Activated T-cell treated with anti-CD3 and anti-CD28 coated beads for 4 hours (primary cell): ENCODE measurements at regions not wholly inside any gene's neighbourhood (a gene's known extent, or its start where the extent isn't known, plus 50 kb on each side); places are given as distances from the start of the nearest gene placed in this dataset.

Experiments
- DNase-seq: peaks from one replicate; pipeline ENCODE4 v3.0.0-alpha.2; 2020

DNA sequence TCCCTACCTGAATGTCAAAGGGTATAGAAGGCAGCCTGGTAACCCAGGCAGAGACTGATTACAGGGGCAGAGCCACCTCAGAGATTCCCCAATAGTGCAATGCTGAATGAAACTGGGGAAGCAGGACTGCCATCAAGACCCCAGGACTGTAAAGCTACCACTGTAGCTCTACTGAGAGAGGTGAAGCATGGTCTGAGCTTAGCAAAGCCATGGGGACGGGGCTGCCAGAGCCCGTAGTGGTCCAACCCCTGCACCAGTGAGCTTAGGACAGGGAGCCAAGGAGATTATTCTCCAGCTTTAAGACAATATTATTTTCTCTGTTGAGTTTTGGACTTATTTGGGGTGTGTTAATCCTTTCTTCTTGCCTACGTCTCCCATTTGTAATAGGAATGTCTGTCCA lies 679.3 kb upstream of the GRAMD2B start:
- no peak for DNase-seq

DNA sequence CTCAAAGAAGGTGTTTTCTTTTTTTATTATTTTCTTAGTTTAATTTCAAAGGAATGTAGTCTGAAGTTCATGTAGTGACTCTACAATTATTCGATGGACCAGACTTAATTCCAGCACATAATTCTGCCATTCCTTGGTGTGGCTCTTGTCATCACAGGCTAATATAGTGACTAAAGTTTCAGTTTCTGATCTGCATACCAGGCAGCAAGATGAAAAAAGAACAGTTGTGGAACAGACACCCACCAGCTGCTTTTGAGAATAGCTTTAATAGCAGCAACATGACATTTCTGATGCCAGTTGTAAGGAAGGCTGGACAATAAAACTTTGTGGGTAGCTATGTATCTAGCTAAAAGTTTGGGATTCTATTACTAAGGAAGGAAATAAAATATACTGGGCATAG lies 676.3 kb upstream of the GRAMD2B start:
- DNase-seq, result no peak

DNA sequence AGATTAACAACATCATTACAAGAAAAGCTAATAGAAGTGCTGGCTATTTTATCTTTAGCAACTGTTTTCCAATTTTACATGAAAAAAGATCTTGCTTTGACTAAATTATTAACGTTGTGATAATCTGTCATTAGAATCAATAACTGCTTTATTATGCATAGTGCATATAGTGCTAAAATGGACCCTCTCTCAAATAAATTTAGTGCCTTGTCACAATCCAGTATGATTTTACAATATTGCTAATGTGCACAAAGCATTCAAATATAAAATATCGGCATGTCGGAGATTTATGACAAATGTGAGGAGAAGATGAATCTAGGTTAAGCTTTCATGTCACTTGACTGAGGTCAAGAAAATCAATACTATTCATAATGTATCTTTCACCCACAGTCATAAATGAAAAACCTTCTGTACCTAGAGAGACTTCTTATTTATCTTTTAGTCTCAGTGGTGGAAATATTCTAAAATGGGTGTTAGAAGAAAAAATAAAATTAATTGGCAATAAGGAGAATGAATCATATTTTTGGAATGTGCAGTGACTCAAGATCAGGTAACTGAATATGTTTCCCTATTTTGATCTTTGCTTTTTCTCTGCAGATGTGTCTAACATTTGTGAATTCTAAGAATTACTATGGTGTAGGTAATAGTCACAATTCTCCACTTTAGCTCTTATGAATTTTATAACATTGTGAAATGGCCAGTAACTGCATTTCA lies 672.9 kb upstream of the GRAMD2B start:
- DNase-seq, result no peak

DNA sequence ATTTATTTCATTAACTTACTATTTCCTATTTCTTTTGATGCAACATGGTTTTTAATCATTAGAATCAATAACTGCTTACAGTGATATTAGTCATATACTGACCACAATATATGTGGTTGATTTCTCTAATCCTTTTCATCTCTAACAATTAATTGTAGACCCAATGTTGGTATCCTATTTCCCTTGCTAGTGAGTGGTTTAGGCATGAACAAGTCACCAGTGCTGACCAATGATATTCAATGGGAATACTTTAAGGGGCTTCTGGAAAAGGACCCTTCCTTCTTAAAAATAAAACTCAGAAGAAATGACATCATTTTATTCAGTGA lies 672.4 kb upstream of the GRAMD2B start:
- no peak for DNase-seq

DNA sequence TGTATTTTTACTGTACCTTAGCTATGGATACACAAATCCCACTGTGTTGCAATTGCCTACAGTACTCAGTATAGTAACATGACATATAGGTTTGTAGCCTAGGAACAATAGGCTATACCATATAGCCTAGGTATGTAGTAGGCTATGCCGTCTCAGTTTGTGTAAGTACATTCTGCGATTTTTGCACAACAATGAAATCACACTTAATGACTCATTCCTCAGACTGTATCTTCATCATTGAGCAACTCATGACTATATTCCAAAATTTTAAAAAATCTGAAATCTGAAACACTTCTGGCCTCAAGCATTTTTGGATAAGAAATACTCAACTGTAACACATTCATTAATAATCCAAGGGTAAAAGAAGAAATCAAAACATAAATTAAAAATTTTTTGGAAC lies 666.8 kb upstream of the GRAMD2B start:
- DNase-seq, result no peak

DNA sequence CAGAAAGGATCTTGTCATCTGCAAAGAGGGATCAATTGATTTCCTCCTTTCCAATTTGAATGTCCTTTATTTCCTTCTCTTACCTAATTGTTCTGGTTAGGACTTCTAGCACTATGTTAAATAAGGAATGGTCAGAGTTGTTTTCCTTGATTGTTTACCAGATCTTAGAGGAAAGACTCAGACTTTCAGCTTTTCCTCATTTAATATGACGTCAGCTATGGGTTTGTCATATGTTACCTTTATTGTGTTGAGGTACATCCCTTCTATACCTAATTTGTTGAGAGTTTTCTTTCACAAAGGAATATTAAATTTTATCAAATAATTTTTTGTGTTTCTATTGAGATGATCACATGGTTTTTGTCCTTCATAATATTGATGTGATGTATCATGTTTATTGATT lies 656.5 kb upstream of the GRAMD2B start:
- DNase-seq, result no peak

DNA sequence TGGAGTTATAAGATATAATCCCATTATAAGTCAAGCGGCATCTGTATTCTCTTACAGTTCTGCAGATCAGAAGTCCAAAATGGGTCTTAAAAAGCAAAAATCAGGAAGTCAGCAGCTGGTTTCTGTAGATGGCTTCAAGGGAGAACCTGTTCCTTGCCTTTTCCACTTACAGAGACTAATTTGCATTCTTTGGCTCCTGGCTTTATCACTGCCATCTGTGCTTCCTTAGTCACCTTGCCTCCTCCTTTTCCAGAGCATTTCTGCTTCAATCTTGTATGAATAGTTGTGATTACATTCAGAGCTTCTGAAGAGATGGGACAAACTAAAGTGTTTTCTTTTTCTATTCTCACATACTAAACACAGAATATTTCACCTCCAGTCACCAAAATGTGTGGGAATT lies 647.3 kb upstream of the GRAMD2B start:
- DNase-seq, result no peak

DNA sequence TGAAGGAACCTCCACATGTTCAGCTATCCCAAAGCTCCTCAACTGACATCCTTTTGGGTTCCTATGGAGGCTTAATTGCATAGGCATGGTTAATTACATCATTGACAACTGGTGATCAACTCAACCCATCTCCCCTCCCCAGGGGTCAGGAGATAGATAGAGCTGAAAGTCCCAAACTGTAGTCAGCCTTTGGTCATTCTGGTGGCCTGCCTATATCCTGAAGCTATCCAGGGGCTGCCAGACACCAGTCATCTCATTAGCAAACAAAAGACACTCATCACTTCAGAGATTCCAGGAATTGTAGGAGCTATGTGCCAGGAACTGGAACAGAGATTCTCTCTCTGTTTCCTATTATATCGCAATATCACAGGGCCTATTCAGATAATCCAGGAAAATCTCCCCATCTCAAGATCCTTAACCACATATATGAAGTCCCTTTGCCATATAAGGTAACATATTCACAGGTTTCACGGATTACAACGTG lies 646.5 kb upstream of the GRAMD2B start:
- DNase-seq, result no peak

DNA sequence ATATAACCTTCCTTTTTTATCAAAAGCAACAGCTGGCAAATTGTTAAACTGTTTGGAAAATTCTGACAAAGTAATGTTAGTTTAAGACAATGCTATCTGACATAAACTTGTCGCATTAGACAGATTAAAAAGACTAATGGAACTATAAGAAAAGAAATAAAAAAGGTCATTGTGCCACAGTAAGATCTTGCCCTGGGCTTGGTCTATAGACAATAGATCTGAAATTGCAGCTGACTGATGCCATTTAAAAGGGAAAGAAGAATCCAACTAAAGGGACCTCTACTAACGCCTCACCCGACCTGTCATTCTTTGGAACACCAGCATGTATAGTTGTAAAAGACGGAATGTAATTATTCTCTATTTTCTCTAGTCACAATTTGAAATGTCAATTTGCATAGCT lies 644.4 kb upstream of the GRAMD2B start:
- DNase-seq, result no peak

DNA sequence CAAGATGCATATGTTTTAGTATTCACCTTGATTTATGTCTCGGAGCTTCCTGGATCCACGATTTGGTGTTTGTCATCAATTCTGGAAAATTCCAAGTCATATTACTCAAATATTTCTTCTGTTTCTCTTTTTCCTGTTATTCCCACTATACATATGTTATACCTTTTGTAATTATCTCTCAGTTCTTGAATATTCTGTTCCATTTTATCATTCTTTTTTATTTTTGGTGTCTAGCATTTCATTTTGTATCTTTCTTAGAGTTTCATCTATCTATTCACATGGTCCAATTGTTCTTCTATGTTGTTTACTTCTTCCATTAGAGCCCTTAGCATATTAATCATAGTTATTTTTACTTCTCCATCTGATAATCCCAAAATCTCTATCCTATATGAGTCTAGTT lies 637.8 kb upstream of the GRAMD2B start:
- no peak for DNase-seq

DNA sequence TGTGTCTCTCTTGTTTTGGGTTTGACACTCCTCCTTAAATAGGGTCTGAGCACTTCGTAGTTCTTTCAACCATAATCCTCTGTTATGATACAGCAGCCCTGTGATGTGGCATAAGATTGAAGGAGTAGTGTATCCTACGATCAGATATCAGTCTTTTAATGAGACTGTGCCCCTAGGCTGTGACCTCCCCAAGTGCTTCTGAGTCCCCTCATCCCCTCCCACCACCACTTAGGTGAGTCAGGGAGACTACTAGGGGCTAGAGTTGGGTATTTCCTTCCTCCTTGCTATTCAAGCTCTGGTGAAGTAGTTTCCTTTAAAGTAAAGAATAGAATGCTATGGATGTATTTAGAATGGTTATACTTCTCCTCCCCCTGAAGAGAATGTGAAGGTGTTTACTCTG lies 637.2 kb upstream of the GRAMD2B start:
- DNase-seq, result no peak

DNA sequence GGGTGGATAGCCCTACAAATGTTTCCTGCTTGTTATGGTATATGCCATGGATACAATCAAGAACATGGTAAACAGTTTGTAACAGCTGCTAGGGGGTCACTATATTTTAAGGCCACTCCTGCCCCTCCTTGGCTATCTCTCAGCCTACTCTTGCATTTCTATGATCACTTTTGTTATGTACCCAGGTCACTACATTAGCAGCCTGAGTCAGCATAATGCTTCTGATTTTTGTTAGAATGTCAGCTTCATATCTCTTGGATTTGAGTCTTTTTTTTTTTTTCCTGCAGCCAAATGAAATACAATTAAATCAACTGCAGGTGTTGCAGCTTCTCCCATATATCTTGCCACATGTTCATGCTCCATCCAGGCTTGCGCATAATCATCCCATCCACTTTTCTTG lies 629.7 kb upstream of the GRAMD2B start:
- DNase-seq, result no peak

DNA sequence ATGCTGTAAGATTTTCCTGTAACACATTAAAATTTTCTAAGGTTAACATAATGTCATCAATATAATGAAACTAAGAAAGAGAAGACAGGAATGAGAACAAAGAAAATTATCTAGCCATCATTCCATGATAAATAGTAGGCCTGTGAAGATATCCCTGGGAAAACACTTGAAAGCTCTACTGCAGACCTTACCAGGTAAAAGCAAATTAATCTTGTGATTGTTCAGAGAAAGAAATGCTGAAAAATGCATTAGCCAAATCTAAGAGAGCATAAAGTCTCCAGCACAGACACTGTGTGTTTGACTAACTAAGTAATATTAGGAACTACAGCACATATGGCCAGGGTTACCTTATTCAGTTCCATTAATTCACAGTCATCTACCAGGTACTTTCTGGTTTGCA lies 628.3 kb upstream of the GRAMD2B start:
- no peak for DNase-seq

DNA sequence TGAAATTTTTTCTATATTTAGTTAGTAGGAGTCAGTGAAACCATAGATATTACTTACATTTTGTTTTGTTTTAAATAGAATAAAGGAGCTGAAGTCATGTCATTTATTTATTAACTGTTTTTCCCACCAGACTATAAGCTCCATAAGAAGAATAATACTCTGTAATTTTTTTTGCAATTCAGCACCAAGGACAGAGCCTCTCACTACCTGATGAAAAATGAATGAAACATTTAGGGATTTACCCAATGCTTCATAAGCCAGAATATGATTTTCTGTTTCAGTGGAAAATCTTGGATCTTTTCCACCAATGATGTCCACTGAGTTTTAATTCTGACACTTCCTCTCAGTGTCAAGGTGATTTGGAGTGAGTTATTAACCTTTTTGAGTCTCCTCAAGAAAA lies 624.9 kb upstream of the GRAMD2B start:
- DNase-seq, result no peak

DNA sequence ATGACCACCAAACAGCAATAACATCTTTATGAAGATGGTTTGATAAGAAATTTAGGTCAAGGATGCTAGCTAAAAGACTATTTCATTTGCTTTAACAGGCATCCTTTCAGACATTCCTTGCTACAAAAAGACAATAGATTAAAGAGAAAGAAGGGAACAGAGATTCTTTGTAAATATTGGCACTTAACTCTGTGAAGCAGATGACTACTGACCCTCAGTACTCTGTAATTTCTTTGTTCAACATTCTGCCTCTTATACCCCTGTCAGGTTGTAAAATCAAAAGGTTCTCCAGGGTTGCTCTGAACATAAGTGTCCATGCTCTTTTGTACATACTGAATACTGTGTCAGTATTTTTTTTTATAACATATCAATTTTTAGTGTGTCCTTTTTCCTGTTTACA lies 610.6 kb upstream of the GRAMD2B start:
- DNase-seq, result no peak

DNA sequence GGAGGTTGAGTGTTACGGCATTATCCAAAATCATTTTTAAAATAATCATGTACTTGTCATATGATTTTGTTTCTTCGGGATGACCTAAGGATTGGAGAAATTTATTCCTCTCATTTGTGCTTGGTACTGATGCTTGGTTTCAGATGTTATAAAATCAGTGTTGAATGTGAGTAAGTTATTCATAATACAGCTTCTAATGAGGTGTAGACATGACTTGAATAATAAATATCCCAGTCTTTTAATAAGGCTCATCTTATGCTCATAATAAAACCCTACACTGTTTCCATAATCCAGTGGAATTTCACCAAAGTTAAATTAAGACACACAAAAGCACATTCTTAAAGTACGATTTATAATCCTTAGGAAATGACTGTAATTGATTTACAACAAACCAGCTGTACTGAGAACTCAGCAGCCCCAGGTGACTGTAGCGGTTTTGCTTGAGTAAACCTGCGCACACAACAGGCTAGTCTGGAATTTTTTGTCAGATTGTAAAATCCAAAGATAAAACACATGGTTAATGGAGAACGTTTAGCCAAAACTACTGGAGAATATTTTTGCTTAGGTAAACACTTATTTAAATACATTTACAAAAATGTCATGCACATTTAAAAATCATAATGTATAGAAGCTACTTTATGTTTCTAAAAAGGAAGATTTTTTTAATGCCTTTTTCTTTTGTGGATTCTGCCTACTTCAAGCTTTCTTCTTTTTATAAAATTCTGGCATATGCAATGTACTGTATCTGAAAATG lies 609.8 kb upstream of the GRAMD2B start:
- no peak for DNase-seq

DNA sequence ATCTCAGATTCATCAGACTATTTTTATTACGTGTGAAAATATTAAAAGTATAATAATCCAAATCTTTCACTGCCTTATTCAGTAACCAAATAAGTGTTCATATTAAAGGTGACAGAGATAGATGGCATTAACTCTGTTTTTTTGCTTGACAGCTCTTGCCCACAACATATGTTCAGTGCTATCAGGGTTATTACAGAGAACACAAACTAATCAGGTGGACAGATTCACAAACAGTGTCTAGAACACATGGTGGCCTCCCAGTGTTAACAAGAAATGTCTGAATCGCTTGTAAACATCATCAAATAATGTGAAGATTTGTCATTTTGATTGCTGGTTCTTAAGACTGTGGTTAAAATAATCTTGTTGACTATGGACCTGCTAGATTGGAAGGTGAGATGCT lies 609.1 kb upstream of the GRAMD2B start:
- no peak for DNase-seq

DNA sequence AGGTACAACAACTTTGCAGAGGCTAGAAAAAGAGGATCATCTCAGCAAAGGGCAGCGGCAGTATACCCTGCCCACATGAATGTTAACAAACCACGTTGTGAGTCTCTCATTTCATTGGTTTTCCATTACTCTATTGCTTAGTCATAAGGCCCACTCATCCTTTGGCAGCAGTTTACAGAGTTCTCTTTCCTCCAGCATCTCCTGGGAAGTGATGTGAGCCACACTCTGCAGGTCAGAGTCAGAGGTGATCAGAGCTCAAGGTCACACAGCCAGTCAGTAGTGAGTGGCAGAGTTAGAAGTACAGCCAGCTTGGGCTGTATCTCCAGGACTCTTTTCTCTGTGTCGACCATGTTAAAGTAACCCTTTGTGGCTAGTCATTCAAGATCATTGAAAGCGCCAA lies 599.6 kb upstream of the GRAMD2B start:
- no peak for DNase-seq

DNA sequence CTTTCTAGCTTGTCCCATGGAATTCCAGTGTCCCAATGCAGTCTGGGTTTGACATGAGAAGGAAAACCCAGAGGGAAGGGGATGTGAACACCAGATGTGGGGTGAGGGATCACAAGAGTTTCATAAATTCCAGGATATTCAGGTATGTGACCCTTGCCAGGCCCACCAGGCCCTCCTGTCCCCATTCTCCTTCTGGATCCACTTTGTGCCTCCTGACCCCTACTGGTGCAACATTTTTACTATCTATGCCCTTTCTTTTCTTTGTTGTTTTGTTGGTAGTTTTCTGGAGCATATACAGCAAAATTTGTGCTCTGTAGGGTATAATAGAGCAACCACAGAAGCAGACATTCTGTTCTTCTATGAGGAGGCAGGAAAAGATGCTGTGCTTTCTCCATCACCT lies 597.0 kb upstream of the GRAMD2B start:
- DNase-seq, result no peak

DNA sequence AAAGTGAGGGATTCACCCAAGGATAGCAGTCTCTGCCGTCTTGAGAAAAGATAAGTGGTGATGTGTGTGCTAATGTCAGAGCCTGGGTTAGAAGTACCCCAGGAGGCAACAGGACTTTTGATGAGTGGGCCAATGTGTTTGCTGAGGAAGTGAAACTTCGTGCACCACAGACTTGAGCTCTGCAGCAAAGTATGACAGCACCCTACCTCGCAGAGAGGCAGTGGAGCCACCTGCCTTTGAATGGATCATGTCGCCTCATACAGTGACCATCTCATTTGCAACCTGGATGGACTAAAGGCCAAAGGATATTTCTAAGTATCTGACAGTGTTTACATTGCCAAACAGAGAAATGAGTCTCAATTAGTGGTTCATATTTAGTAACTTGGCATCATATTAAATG lies 593.9 kb upstream of the GRAMD2B start:
- DNase-seq, result no peak

DNA sequence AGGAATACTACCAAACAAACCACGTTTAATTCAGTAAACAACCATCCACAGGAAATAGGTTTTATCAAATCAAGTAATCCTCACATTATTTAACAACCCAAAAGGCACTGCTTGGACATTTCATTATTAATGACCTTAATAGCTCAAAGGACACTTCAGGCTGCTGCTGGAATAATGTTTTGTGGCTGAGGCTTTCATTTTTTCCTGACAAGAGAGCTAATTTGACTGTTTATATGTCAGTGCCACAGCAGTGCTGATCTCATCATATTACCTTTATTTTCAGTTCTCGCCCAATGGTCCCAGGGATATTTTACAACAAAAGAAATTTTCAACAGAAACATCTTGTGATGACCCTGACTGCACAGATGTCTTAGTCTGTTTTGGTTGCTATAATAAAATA lies 589.8 kb upstream of the GRAMD2B start:
- no peak for DNase-seq

DNA sequence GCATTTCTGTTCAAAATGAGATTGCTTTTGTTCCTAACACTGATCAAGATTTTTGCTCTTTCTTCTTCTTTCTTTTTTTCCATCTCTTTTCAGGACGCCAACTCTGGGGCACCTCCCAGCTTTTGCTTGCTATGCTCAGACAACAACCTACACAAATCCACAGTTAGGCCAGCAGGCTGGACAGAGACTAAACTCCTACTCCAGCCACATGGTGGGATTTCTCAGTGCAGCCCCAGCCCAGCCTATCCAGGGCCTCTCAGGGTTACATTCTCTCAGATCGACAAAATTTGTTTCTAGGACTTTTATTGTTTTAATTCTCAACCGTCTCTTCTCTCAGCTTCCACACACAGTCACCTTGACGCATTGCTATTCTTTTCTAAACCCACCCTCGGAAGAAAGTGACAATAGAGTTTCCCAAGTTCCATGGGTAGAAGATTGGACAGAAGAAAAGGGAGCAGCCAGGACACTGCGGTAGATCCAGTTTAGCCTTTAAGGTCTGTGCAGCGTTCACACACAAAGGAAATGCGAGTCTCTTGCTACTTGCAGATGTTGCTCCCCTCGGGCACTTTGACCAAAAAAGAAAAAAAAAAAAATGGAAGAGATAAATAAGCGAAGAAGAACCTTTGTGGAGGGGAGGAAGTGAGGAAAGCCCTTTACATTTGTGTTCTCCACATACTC lies 588.6 kb upstream of the GRAMD2B start:
- no peak for DNase-seq

DNA sequence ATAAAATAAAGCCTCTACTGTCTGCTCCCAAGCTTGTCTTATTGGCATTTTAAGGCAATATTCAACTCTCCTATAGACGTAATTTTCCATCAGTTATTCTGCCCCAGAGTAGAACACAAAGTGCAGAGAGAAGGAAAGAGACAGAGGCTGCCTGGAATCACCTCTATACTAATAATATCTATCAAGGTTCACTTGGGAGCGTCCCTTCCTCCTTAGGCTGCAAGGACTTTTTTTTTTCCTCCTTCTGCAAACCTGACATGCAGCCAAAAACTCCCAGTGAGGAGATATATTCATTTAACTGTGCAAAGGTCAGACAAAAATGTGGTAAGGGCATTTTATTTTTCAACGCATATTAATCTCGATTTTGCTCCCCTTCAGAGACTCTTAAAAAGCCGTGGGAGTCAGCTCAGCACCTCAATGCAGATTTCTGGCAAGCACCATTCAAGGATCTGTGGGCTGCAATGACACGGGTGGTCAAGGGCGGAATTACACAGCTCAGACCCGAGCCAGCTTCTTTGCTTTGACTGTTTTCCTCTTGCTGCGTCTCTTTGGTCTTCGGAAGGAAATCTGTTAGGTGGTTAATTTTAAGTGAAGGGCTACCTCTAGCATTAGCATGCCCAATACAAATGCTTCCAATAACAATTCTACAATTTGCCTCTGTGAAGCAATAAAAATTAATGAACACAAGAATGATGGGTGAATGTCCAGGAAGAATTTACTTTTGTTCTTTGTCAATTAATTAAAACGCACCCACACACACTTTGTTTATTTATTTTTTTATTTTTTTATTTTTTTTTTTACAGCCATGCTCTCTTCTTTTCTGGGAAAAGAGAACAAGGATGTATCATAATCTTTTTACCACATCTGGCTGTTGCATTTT lies 587.7 kb upstream of the GRAMD2B start:
- no peak for DNase-seq
